ENCODE measurements at regions not wholly inside any gene's neighbourhood (a gene's known extent, or its start where the extent isn't known, plus 50 kb on each side); places are given as distances from the start of the nearest gene placed in this dataset.

DNA sequence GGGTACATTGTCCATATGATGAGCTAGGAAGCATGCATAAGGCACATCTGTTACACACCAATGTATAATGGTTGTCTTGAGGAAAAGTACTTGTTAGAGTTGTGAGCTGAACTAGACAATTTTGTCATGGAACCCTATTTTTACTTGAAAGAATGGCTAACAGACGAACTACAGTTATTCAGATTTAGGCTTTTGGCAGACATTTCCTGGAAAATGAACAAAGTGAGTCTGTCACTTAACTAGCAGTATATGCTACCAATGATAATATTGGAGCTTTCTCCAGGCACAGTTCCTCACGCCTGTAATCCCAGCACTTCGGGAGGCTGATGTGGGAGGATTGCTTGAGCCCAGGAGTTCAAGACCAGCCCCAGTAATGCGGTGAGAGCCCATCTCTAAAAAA lies 61.9 kb upstream of the SLC25A43 start:
- Mint-ChIP-seq H3K4me3 (ENCODE audit: low read depth) (no peak overlapping the region), H3K9me3 (ENCODE audit: low read depth) (peaks cover 26% of the 10 kb centered on the region), H3K27me3 (no peaks in the 10 kb centered on the region)

GRCh38 chrX:119340606-119341205 lies 58.4 kb upstream of the SLC25A43 start:
- H3K4me1 Mint-ChIP-seq (ENCODE audit: low read depth) = no peaks in the 10 kb centered on the region
- no peaks in the 10 kb centered on the region for H3K27me3 Mint-ChIP-seq
- H3K9me3 Mint-ChIP-seq (ENCODE audit: low read depth) = peaks cover 35% of the 10 kb centered on the region

More for the DNA sequence above, 61.9 kb upstream of the SLC25A43 start:
- TF ChIP-seq, protein P1, sequence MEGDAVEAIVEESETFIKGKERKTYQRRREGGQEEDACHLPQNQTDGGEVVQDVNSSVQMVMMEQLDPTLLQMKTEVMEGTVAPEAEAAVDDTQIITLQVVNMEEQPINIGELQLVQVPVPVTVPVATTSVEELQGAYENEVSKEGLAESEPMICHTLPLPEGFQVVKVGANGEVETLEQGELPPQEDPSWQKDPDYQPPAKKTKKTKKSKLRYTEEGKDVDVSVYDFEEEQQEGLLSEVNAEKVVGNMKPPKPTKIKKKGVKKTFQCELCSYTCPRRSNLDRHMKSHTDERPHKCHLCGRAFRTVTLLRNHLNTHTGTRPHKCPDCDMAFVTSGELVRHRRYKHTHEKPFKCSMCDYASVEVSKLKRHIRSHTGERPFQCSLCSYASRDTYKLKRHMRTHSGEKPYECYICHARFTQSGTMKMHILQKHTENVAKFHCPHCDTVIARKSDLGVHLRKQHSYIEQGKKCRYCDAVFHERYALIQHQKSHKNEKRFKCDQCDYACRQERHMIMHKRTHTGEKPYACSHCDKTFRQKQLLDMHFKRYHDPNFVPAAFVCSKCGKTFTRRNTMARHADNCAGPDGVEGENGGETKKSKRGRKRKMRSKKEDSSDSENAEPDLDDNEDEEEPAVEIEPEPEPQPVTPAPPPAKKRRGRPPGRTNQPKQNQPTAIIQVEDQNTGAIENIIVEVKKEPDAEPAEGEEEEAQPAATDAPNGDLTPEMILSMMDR (IDR thresholded peaks at IDR 0.05; ENCODE audit: unreplicated experiment) = no peak
- H3K27ac Mint-ChIP-seq = no peak overlapping the region
- no peaks in the 10 kb centered on the region for H3K4me1 Mint-ChIP-seq (ENCODE audit: low read depth)
- H3K36me3 Mint-ChIP-seq (ENCODE audit: insufficient read depth) = peaks cover 3% of the 10 kb centered on the region
- DNase-seq (ENCODE audit: low spot score, unreplicated experiment) = no peak

DNA sequence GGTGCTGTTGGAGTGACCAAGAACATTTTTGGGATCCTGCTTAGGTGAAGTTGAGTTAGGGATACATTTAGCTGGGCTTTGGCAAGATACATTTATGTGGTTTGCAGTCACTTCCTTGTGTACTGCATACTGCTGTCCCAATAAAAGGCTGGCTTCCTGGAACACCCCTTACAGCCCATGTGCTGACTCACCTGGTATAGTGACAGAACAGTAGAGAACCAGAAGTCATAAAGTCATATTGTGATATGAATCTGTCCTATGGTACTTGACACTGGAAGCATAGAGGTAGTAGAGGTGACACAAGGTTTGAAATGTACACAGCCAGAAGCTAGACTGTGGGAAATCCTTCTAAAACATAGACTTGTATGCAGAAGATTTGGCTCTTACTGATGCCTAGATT lies 55.3 kb upstream of the SLC25A43 start:
- no peaks in the 10 kb centered on the region for H3K4me1 Mint-ChIP-seq (ENCODE audit: low read depth)
- H3K27me3 Mint-ChIP-seq = no peaks in the 10 kb centered on the region
- peaks cover 3% of the 10 kb centered on the region for H3K36me3 Mint-ChIP-seq (ENCODE audit: insufficient read depth)
- H3K4me3 Mint-ChIP-seq (ENCODE audit: low read depth) = no peak overlapping the region
- TF ChIP-seq, protein P1 (IDR thresholded peaks at IDR 0.05; ENCODE audit: unreplicated experiment) = no peak
- peaks cover 39% of the 10 kb centered on the region for H3K9me3 Mint-ChIP-seq (ENCODE audit: low read depth)
- no peak overlapping the region for H3K27ac Mint-ChIP-seq
- no peak for DNase-seq (ENCODE audit: low spot score, unreplicated experiment)

More at GRCh38 chrX:119340606-119341205, 58.4 kb upstream of the SLC25A43 start:
- Mint-ChIP-seq H3K36me3 (ENCODE audit: insufficient read depth) (peaks cover 3% of the 10 kb centered on the region), H3K4me3 (ENCODE audit: low read depth) (no peak overlapping the region), H3K27ac (no peak overlapping the region)
- DNase-seq (ENCODE audit: low spot score, unreplicated experiment) = no peak
- TF ChIP-seq, protein P1 (IDR thresholded peaks at IDR 0.05; ENCODE audit: unreplicated experiment) = no peak
